PC-3 (cell line): ENCODE measurements at regions not wholly inside any gene's neighbourhood (a gene's known extent, or its start where the extent isn't known, plus 50 kb on each side); places are given as distances from the start of the nearest gene placed in this dataset.

ENCODE experiments used
- CTCF ChIP-seq: fragments of 300-600 bp; sonication (generic); conservative IDR thresholded peaks from 2 replicates; pipeline ENCODE4 v1.5.1; 2017; ENCODE audit warnings: antibody characterized with exemption, low read depth, mild to moderate bottlenecking, low read length
- EZH2 ChIP-seq: fragments of 300-600 bp; sonication (generic); IDR thresholded peaks from one replicate; pipeline ENCODE4 v1.6.1; 2017; ENCODE audit warnings: antibody characterized with exemption, mild to moderate bottlenecking, low read length; ENCODE audit not compliant: unreplicated experiment

- TF ChIP-seq CTCF (no peak), EZH2 (no peak)
Measured at GRCh38 chr9:27950382-27950781, 377.1 kb upstream of the C9orf72 start.
